Suprapubic skin (tissue), 4 donors: ENCODE measurements at regions not wholly inside any gene's neighbourhood (a gene's known extent, or its start where the extent isn't known, plus 50 kb on each side); places are given as distances from the start of the nearest gene placed in this dataset.
"Not testable (repeated sequence)": the region's sequence is repeated elsewhere in the genome, so short reads cannot be mapped to it uniquely, and the experiment has no call there.

ENCODE experiments used
- DNase-seq, 2 donors: peaks; one replicate each; pipeline ENCODE4 v3.0.0-alpha.2; 2019; ENCODE audit warnings: low spot score in 2 of 2
- H3K27ac ChIP-seq: fragments of 200-600 bp; sonication (generic); one replicate; pipeline ENCODE4 v1.5.1; 2019
- H3K27me3 ChIP-seq: fragments of 200-600 bp; sonication (generic); one replicate; pipeline ENCODE4 v1.5.1; 2019
- H3K36me3 ChIP-seq: fragments of 200-600 bp; sonication (generic); one replicate; pipeline ENCODE4 v1.5.1; 2019
- H3K4me1 ChIP-seq: fragments of 200-600 bp; sonication (generic); one replicate; pipeline ENCODE4 v1.5.1; 2019
- H3K4me3 ChIP-seq: fragments of 200-600 bp; sonication (generic); one replicate; pipeline ENCODE4 v1.5.1; 2019; ENCODE audit warnings: mild to moderate bottlenecking
- H3K9me3 ChIP-seq: fragments of 200-600 bp; sonication (generic); one replicate; pipeline ENCODE4 v1.5.1; 2019
- CTCF ChIP-seq, 2 donors: fragments of 200-600 bp in 1 of 2; fragments of 450-650 bp in 1 of 2; sonication (generic) in 1 of 2; IDR thresholded peaks; one replicate each; pipeline ENCODE4 v1.5.1; 2016 to 2019; ENCODE audit warnings: antibody characterized with exemption in 2 of 2, mild to moderate bottlenecking in 1 of 2, moderate library complexity in 1 of 2
- EP300 ChIP-seq: sonication (generic); formaldehyde crosslinking; IDR thresholded peaks from one replicate; pipeline ENCODE4 v1.6.1; 2017; ENCODE audit warnings: antibody characterized with exemption
- POLR2A ChIP-seq, 2 donors: fragments of 450-650 bp; IDR thresholded peaks; one replicate each; pipeline ENCODE4 v1.6.1; 2017; ENCODE audit warnings: antibody characterized with exemption in 2 of 2, mild to moderate bottlenecking in 2 of 2, moderate library complexity in 2 of 2
- POLR2AphosphoS5 ChIP-seq, 3 donors: sonication (generic); formaldehyde crosslinking; IDR thresholded peaks; one replicate each; pipeline ENCODE4 v1.6.1; 2017; ENCODE audit warnings: antibody characterized with exemption in 3 of 3
- WGBS: methylation state at CpG from one replicate; pipeline ENCODE4 v1.1.5; 2018; 5-methylcytosine and 5-hydroxymethylcytosine counted together

GRCh38 chr5:54404568-54404967 lies 50.9 kb upstream of the HSPB3 start:
- DNase-seq: no peak
- no peaks in the 10 kb centered on the region for H3K9me3 ChIP-seq
- TF ChIP-seq POLR2A (IDR thresholded peaks at IDR 0.05): no peak
- TF ChIP-seq CTCF (IDR thresholded peaks at IDR 0.05): no peak
- TF ChIP-seq EP300: no peak
- TF ChIP-seq POLR2AphosphoS5 (IDR thresholded peaks at IDR 0.05): no peak
- H3K27me3 ChIP-seq: no peaks in the 10 kb centered on the region
- no peaks in the 10 kb centered on the region for H3K36me3 ChIP-seq
- H3K4me1 ChIP-seq: peaks cover 21% of the 10 kb centered on the region
- 27% methylated on average over 3 of the region's 3 CpGs for WGBS
- no peak overlapping the region for H3K4me3 ChIP-seq
- peak overlapping the region; percentile 67 for H3K27ac ChIP-seq

- H3K27me3 ChIP-seq: no peaks in the 10 kb centered on the region
- no peak overlapping the region for H3K4me3 ChIP-seq
- H3K27ac ChIP-seq: peak overlapping the region; percentile 67
- no peaks in the 10 kb centered on the region for H3K36me3 ChIP-seq
- no peak for TF ChIP-seq POLR2A (IDR thresholded peaks at IDR 0.05)
- no peak for TF ChIP-seq CTCF (IDR thresholded peaks at IDR 0.05)
- no peak for TF ChIP-seq POLR2AphosphoS5 (IDR thresholded peaks at IDR 0.05)
- no peak for TF ChIP-seq EP300
- H3K4me1 ChIP-seq: peaks cover 21% of the 10 kb centered on the region
- 68% methylated on average over 4 of the region's 4 CpGs for WGBS
- no peak for DNase-seq
- no peaks in the 10 kb centered on the region for H3K9me3 ChIP-seq
Measured at GRCh38 chr5:54403885-54404416, 51.5 kb upstream of the HSPB3 start.

GRCh38 chr5:54403121-54403520 lies 52.4 kb upstream of the HSPB3 start:
- H3K27ac ChIP-seq: peak overlapping the region; percentile 67

GRCh38 chr5:54401515-54401914 lies 54.0 kb upstream of the HSPB3 start:
- H3K36me3 ChIP-seq: no peaks in the 10 kb centered on the region
- no peak for DNase-seq
- no peaks in the 10 kb centered on the region for H3K9me3 ChIP-seq
- no peaks in the 10 kb centered on the region for H3K27me3 ChIP-seq
- no peak overlapping the region for H3K27ac ChIP-seq
- 44% methylated on average over 2 of the region's 2 CpGs for WGBS
- no peak for TF ChIP-seq POLR2AphosphoS5 (IDR thresholded peaks at IDR 0.05)
- no peak for TF ChIP-seq POLR2A (IDR thresholded peaks at IDR 0.05)
- TF ChIP-seq EP300: no peak
- TF ChIP-seq CTCF (IDR thresholded peaks at IDR 0.05): no peak
- peaks cover 21% of the 10 kb centered on the region for H3K4me1 ChIP-seq
- H3K4me3 ChIP-seq: no peak overlapping the region

More at GRCh38 chr5:54403121-54403520, 52.4 kb upstream of the HSPB3 start:
- no peaks in the 10 kb centered on the region for H3K27me3 ChIP-seq
- no peak for TF ChIP-seq EP300
- WGBS: 92% methylated on average over 2 of the region's 2 CpGs
- H3K4me3 ChIP-seq: no peak overlapping the region
- no peaks in the 10 kb centered on the region for H3K9me3 ChIP-seq
- peaks cover 21% of the 10 kb centered on the region for H3K4me1 ChIP-seq
- H3K36me3 ChIP-seq: no peaks in the 10 kb centered on the region
- no peak for DNase-seq

GRCh38 chr5:54398191-54398590 lies 57.3 kb upstream of the HSPB3 start:
- DNase-seq: no peak
- H3K27me3 ChIP-seq: no peaks in the 10 kb centered on the region
- TF ChIP-seq POLR2A (IDR thresholded peaks at IDR 0.05) (no peak), CTCF (IDR thresholded peaks at IDR 0.05) (no peak), POLR2AphosphoS5 (IDR thresholded peaks at IDR 0.05) (no peak), EP300 (no peak)
- no peaks in the 10 kb centered on the region for H3K36me3 ChIP-seq
- no peaks in the 10 kb centered on the region for H3K9me3 ChIP-seq
- H3K4me3 ChIP-seq: no peak overlapping the region
- no peaks in the 10 kb centered on the region for H3K4me1 ChIP-seq
- whole genome bisulfite sequencing: 92% methylated on average over 1 of the region's 1 CpG
- H3K27ac ChIP-seq: no peak overlapping the region

GRCh38 chr5:54397420-54397819 lies 58.1 kb upstream of the HSPB3 start:
- H3K36me3 ChIP-seq: no peaks in the 10 kb centered on the region
- no peak for TF ChIP-seq POLR2AphosphoS5 (IDR thresholded peaks at IDR 0.05)
- no peak for TF ChIP-seq EP300
- TF ChIP-seq POLR2A (IDR thresholded peaks at IDR 0.05): no peak
- TF ChIP-seq CTCF (IDR thresholded peaks at IDR 0.05): no peak
- H3K27ac ChIP-seq: no peak overlapping the region
- no peaks in the 10 kb centered on the region for H3K9me3 ChIP-seq
- DNase-seq: no peak
- WGBS: 96% methylated on average over 1 of the region's 1 CpG
- no peaks in the 10 kb centered on the region for H3K4me1 ChIP-seq
- H3K4me3 ChIP-seq: no peak overlapping the region
- H3K27me3 ChIP-seq: no peaks in the 10 kb centered on the region

- H3K27ac ChIP-seq, H3K4me1 ChIP-seq, H3K4me3 ChIP-seq, H3K9me3 ChIP-seq, DNase-seq, H3K27me3 ChIP-seq, H3K36me3 ChIP-seq: not testable (repeated sequence)
- WGBS: 97% methylated on average over 1 of the region's 1 CpG
Measured at GRCh38 chr5:54393007-54393406, 62.5 kb upstream of the HSPB3 start.
